H1 (cell line): ENCODE measurements at regions not wholly inside any gene's neighbourhood (a gene's known extent, or its start where the extent isn't known, plus 50 kb on each side); places are given as distances from the start of the nearest gene placed in this dataset.

Experiments
- CTCF ChIA-PET: fragments of 300-600 bp; sonication (Branson Sonifier 250); formaldehyde crosslinking; loops from one replicate; lab custom pipeline; 2021; ENCODE audit not compliant: partially characterized antibody; lab: Charles Lee
- POLR2A ChIA-PET: fragments of 300-600 bp; sonication (Branson Sonifier 250); formaldehyde crosslinking; loops from one replicate; lab custom pipeline; 2021; ENCODE audit warnings: inconsistent platforms; ENCODE audit not compliant: partially characterized antibody; lab: Charles Lee
- DNase-seq, 2 experiments: peaks; one replicate each; pipeline versions ENCODE4 v3.0.0 to v3.0.0-alpha.2; 2010 to 2022; ENCODE audit warnings: low spot score in 2 of 2, low read depth in 1 of 2, mixed read lengths in 1 of 2
- FAIRE-seq: peaks from 2 replicates; lab custom pipeline; 2011; peaks lifted over from hg19 to GRCh38; lab: Jason Lieb, UNC
- H2AFZ ChIP-seq: 2 replicates; pipeline ENCODE4 v1.8.1; 2012; ENCODE audit warnings: low read length, inconsistent platforms
- H2AK5ac ChIP-seq: 2 replicates; pipeline ENCODE4 v1.6.1; 2013; ENCODE audit warnings: low read depth, low read length
- H2BK120ac ChIP-seq: replicated peaks from 2 replicates; pipeline ENCODE3; 2013; ENCODE audit warnings: low read depth, low read length, inconsistent platforms
- H2BK12ac ChIP-seq: 2 replicates; pipeline ENCODE4 v1.6.1; 2013; ENCODE audit warnings: low read depth, low read length
- H2BK15ac ChIP-seq: 2 replicates; pipeline ENCODE4 v1.6.1; 2013; ENCODE audit warnings: low read length
- H2BK20ac ChIP-seq: 2 replicates; pipeline ENCODE4 v1.6.1; 2013; ENCODE audit warnings: low read length
- H2BK5ac ChIP-seq: 2 replicates; pipeline ENCODE4 v1.6.1; 2013; ENCODE audit warnings: low read depth, low read length
- H3K14ac ChIP-seq: 2 replicates; pipeline ENCODE4 v1.6.1; 2013; ENCODE audit warnings: inconsistent platforms; ENCODE audit not compliant: insufficient read length
- H3K18ac ChIP-seq: 2 replicates; pipeline ENCODE4 v1.6.1; 2013; ENCODE audit warnings: low read length; ENCODE audit errors: extremely low read depth
- H3K23ac ChIP-seq: 2 replicates; pipeline ENCODE4 v1.6.1; 2013; ENCODE audit warnings: inconsistent platforms; ENCODE audit not compliant: insufficient read length
- H3K23me2 ChIP-seq: 2 replicates; pipeline ENCODE4 v1.6.1; 2013; ENCODE audit warnings: low read depth, low read length
- H3K27ac ChIP-seq: 2 replicates; pipeline ENCODE4 v1.6.1; 2011; ENCODE audit warnings: low read depth, low read length, inconsistent platforms
- H3K27me3 ChIP-seq, 4 experiments: replicated peaks in 1 of 4; 1 replicate in 1 of 4; 2 replicates in 3 of 4; pipeline versions ENCODE4 v1.6.1 to v1.8.1; 2011 to 2013; ENCODE audit warnings: low read length in 3 of 4, mild to moderate bottlenecking in 3 of 4, inconsistent platforms in 2 of 4, mixed read lengths in 2 of 4, moderate library complexity in 1 of 4; ENCODE audit not compliant: control insufficient read depth in 3 of 4, insufficient read depth in 3 of 4; ENCODE audit errors: extremely low read depth in 1 of 4
- H3K36me3 ChIP-seq, 4 experiments: 2 replicates each; pipeline versions ENCODE4 v1.6.1 to v1.8.1; 2011 to 2013; ENCODE audit warnings: mild to moderate bottlenecking in 4 of 4, low read length in 3 of 4, moderate library complexity in 2 of 4, control low read depth in 1 of 4, inconsistent platforms in 1 of 4; ENCODE audit not compliant: insufficient read depth in 4 of 4, control insufficient read depth in 2 of 4
- H3K4ac ChIP-seq: replicated peaks from 2 replicates; pipeline ENCODE3; 2013; ENCODE audit warnings: low read length, low read depth, mixed read lengths, inconsistent platforms; ENCODE audit not compliant: insufficient read length
- H3K4me1 ChIP-seq, 4 experiments: replicated peaks in 1 of 4; 1 replicate in 1 of 4; 2 replicates in 3 of 4; pipeline versions ENCODE4 v1.6.1 to v1.8.1; 2011 to 2013; ENCODE audit warnings: low read length in 3 of 4, inconsistent platforms in 2 of 4, mixed read lengths in 1 of 4; ENCODE audit not compliant: insufficient read depth in 4 of 4, control insufficient read depth in 3 of 4
- H3K4me2 ChIP-seq, 2 experiments: 2 replicates each; pipeline versions ENCODE4 v1.6.1 to v1.8.1; 2011 to 2013; ENCODE audit warnings: low read depth in 2 of 2, low read length in 2 of 2, control low read depth in 1 of 2, inconsistent platforms in 1 of 2, mild to moderate bottlenecking in 1 of 2; ENCODE audit not compliant: insufficient read depth in 1 of 2
- H3K4me3 ChIP-seq, 4 experiments: fragments of 200-600, 300-600 bp in 1 of 4; sonication (generic), shearing (Covaris generic), sonication (Bioruptor Twin) in 1 of 4; 2 replicates each; pipeline versions ENCODE4 v1.5.1 to v1.8.1; 2011 to 2016; ENCODE audit warnings: low read length in 4 of 4, low read depth in 3 of 4, control low read depth in 2 of 4, inconsistent platforms in 2 of 4, mild to moderate bottlenecking in 2 of 4, mixed read lengths in 1 of 4, moderate library complexity in 1 of 4; ENCODE audit not compliant: insufficient read depth in 2 of 4; ENCODE audit errors: extremely low read depth in 1 of 4
- H3K56ac ChIP-seq: replicated peaks from 2 replicates; pipeline ENCODE3; 2013; ENCODE audit warnings: low read depth, mild to moderate bottlenecking, mixed read lengths, low read length, inconsistent platforms; ENCODE audit not compliant: insufficient read length
- H3K79me1 ChIP-seq: 2 replicates; pipeline ENCODE4 v1.6.1; 2013; ENCODE audit warnings: low read depth, low read length, control low read depth
- H3K79me2 ChIP-seq, 2 experiments: 2 replicates each; pipeline versions ENCODE4 v1.6.1 to v1.8.1; 2012 to 2013; ENCODE audit warnings: low read length in 2 of 2, mild to moderate bottlenecking in 2 of 2, inconsistent platforms in 1 of 2; ENCODE audit not compliant: insufficient read depth in 2 of 2, control insufficient read depth in 1 of 2
- H3K9ac ChIP-seq, 4 experiments: replicated peaks in 1 of 4; 1 replicate in 1 of 4; 2 replicates in 3 of 4; pipeline versions ENCODE4 v1.6.1 to v1.8.1; 2011 to 2013; ENCODE audit warnings: low read depth in 3 of 4, low read length in 3 of 4, control low read depth in 2 of 4, mild to moderate bottlenecking in 2 of 4, moderate library complexity in 2 of 4, inconsistent platforms in 1 of 4; ENCODE audit errors: extremely low read depth in 1 of 4
- H3K9me3 ChIP-seq, 2 experiments: 2 replicates each; pipeline versions ENCODE4 v1.6.1 to v1.8.1; 2012 to 2013; ENCODE audit warnings: mild to moderate bottlenecking in 2 of 2, moderate library complexity in 2 of 2, control low read depth in 1 of 2, inconsistent platforms in 1 of 2, low read depth in 1 of 2, low read length in 1 of 2, mixed read lengths in 1 of 2; ENCODE audit not compliant: insufficient read depth in 2 of 2
- H4K20me1 ChIP-seq, 2 experiments: replicated peaks in 1 of 2; 2 replicates each; pipeline versions ENCODE3 to v1.8.1; 2011 to 2013; ENCODE audit warnings: inconsistent platforms in 2 of 2, low read length in 2 of 2, mild to moderate bottlenecking in 1 of 2; ENCODE audit not compliant: insufficient read depth in 2 of 2, control insufficient read depth in 1 of 2
- H4K5ac ChIP-seq: 2 replicates; pipeline ENCODE4 v1.6.1; 2013; ENCODE audit warnings: low read length, low read depth, mixed read lengths, inconsistent platforms; ENCODE audit not compliant: insufficient read length
- H4K8ac ChIP-seq: 2 replicates; pipeline ENCODE4 v1.8.0; 2013; ENCODE audit warnings: mild to moderate bottlenecking, moderate library complexity, low read length, inconsistent platforms; ENCODE audit not compliant: insufficient read depth; ENCODE audit errors: extremely low read depth
- H4K91ac ChIP-seq: replicated peaks from 2 replicates; pipeline ENCODE3; 2013; ENCODE audit warnings: low read length, mixed read lengths, inconsistent platforms; ENCODE audit not compliant: insufficient read length
- CREB1 ChIP-seq: IDR thresholded peaks from 2 replicates; pipeline ENCODE4 v1.6.1; 2012; ENCODE audit warnings: inconsistent platforms
- CTBP2 ChIP-seq: IDR thresholded peaks from 2 replicates; pipeline ENCODE4 v1.7.0; 2011; ENCODE audit warnings: borderline replicate concordance, mild to moderate bottlenecking, moderate library complexity, mixed read lengths, low read length; ENCODE audit not compliant: insufficient read depth, insufficient read length
- HDAC2 ChIP-seq, 2 experiments: fragments of 300-600 bp in 1 of 2; sonication (generic) in 1 of 2; IDR thresholded peaks; 2 replicates each; pipeline ENCODE4 v1.6.1; 2011 to 2012; ENCODE audit warnings: low read depth in 2 of 2, low read length in 2 of 2, mild to moderate bottlenecking in 2 of 2, moderate library complexity in 2 of 2, borderline replicate concordance in 1 of 2, inconsistent platforms in 1 of 2
- JUND ChIP-seq: IDR thresholded peaks from 2 replicates; pipeline ENCODE4 v1.6.1; 2011; ENCODE audit warnings: mild to moderate bottlenecking, improper control_type of control experiment, low read length
- KDM1A ChIP-seq: fragments of 200-600, 300-600 bp; sonication (generic); IDR thresholded peaks from 2 replicates; pipeline ENCODE4 v1.7.1; 2016; ENCODE audit warnings: mild to moderate bottlenecking, low read length, borderline replicate concordance
- NRF1 ChIP-seq: IDR thresholded peaks from 2 replicates; pipeline ENCODE4 v1.6.1; 2011; ENCODE audit warnings: mild to moderate bottlenecking, low read depth, low read length, improper control_type of control experiment
- POLR2AphosphoS5 ChIP-seq: IDR thresholded peaks from 2 replicates; pipeline ENCODE4 v1.6.1; 2011; ENCODE audit warnings: low read depth, low read length
- TAF7 ChIP-seq: optimal IDR thresholded peaks from 2 replicates; pipeline ENCODE3; 2011; ENCODE audit warnings: low read depth, mild to moderate bottlenecking, inconsistent platforms, low read length, moderate library complexity, borderline replicate concordance
- WGBS, 2 experiments: shearing (Covaris generic) in 1 of 2; methylation state at CpG; one replicate each; pipeline versions ENCODE4 v1.1.6 to v1.1.7; 2013 to 2015; ENCODE audit warnings: low lambda C conversion rate in 2 of 2, mixed read lengths in 2 of 2, inconsistent platforms in 1 of 2, low coverage in 1 of 2, missing lambda C conversion rate in 1 of 2; ENCODE audit not compliant: insufficient replicate concordance in 2 of 2, insufficient coverage in 1 of 2, insufficient read length in 1 of 2; ENCODE audit errors: extremely low coverage in 1 of 2, missing lambda C conversion rate in 1 of 2; 5-methylcytosine and 5-hydroxymethylcytosine counted together
- TF ChIP-seq, protein P1 (sequence below): IDR thresholded peaks from 2 replicates; pipeline ENCODE4 v1.6.1; 2011; ENCODE audit warnings: low read depth, mild to moderate bottlenecking, low read length; ENCODE audit not compliant: insufficient read depth
- TF ChIP-seq, protein P2 (sequence below): IDR thresholded peaks from 2 replicates; pipeline ENCODE4 v1.6.1; 2012; ENCODE audit warnings: low read length, inconsistent platforms
- TF ChIP-seq, protein P3 (sequence below): IDR thresholded peaks from 2 replicates; pipeline ENCODE4 v1.6.1; 2012; ENCODE audit warnings: inconsistent platforms

DNA sequence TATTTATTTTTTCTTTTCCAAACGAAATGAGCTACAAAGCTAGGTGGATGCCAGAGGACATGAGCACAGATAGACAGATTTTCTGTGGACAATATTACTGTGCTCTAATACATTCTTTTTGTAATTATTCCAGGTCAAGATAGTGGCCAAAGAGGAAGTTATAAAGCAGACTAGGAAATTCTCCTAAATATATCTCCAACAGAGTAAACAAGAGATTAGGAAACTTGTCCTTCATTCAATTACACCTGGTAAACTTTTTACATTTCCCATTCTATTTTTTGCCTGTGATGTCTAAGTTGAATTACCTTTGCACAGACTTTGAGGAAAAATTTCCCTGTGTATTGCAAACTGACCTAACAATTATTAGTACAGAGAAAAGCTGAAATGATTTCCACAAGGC is 905.5 kb upstream of the PCDH20 start:
- H3K14ac ChIP-seq, result no peak overlapping the region
- H3K23ac ChIP-seq, result no peak overlapping the region
- H3K56ac ChIP-seq, result no peak overlapping the region
- H2BK12ac ChIP-seq, result no peak overlapping the region
- H2AK5ac ChIP-seq, result no peak overlapping the region
- no peak overlapping the region for H3K4me2 ChIP-seq
- no peak overlapping the region for H3K4ac ChIP-seq
- no peak overlapping the region for H4K5ac ChIP-seq
- no peak for TF ChIP-seq CTBP2
- TF ChIP-seq, protein P1, sequence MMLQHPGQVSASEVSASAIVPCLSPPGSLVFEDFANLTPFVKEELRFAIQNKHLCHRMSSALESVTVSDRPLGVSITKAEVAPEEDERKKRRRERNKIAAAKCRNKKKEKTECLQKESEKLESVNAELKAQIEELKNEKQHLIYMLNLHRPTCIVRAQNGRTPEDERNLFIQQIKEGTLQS, result no peak
- TF ChIP-seq TAF7, result no peak
- TF ChIP-seq JUND, result no peak
- no peak for TF ChIP-seq CREB1
- TF ChIP-seq POLR2AphosphoS5, result no peak
- no peak for TF ChIP-seq KDM1A
- TF ChIP-seq, protein P2, sequence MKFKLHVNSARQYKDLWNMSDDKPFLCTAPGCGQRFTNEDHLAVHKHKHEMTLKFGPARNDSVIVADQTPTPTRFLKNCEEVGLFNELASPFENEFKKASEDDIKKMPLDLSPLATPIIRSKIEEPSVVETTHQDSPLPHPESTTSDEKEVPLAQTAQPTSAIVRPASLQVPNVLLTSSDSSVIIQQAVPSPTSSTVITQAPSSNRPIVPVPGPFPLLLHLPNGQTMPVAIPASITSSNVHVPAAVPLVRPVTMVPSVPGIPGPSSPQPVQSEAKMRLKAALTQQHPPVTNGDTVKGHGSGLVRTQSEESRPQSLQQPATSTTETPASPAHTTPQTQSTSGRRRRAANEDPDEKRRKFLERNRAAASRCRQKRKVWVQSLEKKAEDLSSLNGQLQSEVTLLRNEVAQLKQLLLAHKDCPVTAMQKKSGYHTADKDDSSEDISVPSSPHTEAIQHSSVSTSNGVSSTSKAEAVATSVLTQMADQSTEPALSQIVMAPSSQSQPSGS, result no peak
- no peak for TF ChIP-seq NRF1
- TF ChIP-seq, protein P3, sequence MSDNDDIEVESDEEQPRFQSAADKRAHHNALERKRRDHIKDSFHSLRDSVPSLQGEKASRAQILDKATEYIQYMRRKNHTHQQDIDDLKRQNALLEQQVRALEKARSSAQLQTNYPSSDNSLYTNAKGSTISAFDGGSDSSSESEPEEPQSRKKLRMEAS, result no peak
- no peak for TF ChIP-seq HDAC2 (IDR thresholded peaks at IDR 0.05; ENCODE audit: borderline replicate concordance in 1 of 2, low read depth in 2 of 2, low read length in 2 of 2)
- no peak for FAIRE-seq
- no peak overlapping the region for H2BK15ac ChIP-seq
- H2BK20ac ChIP-seq, result no peak overlapping the region
- no peak overlapping the region for H3K9ac ChIP-seq
- no peaks in the 10 kb centered on the region for H4K20me1 ChIP-seq
- no peak for DNase-seq
- no peaks in the 10 kb centered on the region for H3K9me3 ChIP-seq
- no peak overlapping the region for H2AFZ ChIP-seq
- H2BK5ac ChIP-seq, result no peak overlapping the region
- H4K8ac ChIP-seq, result no peak overlapping the region
- H3K79me2 ChIP-seq, result no peaks in the 10 kb centered on the region
- no peak overlapping the region for H2BK120ac ChIP-seq
- no peaks in the 10 kb centered on the region for H3K36me3 ChIP-seq
- H3K4me1 ChIP-seq, result no peaks in the 10 kb centered on the region
- CTCF ChIA-PET, result interaction anchor here (0.7 to 2.6 kb wide), 8 partner anchors 8 to 305 kb away, joined by 3 to 15 read pairs (median 4); no protein-coding TSS in a partner anchor
- H3K27me3 ChIP-seq, result peaks cover 0 to 1% (median 0%) of the 10 kb centered on the region in 4 experiments; a peak in 1 of 7 replicates
- POLR2A ChIA-PET, result no interaction called here
- no peak overlapping the region for H3K18ac ChIP-seq
- WGBS, 2 experiments, result 76% methylated on average over 1 of the region's 1 CpG; no CpG with 5 or more reads in 1 of the 2 experiments
- no peak overlapping the region for H4K91ac ChIP-seq
- H3K79me1 ChIP-seq, result no peaks in the 10 kb centered on the region
- no peaks in the 10 kb centered on the region for H3K23me2 ChIP-seq
- no peak overlapping the region for H3K4me3 ChIP-seq
- H3K27ac ChIP-seq, result no peak overlapping the region
